SU-DHL-6 (cell line): ENCODE measurements at regions not wholly inside any gene's neighbourhood (a gene's known extent, or its start where the extent isn't known, plus 50 kb on each side); places are given as distances from the start of the nearest gene placed in this dataset.

Experiments
- H2AFZ ChIP-seq: fragments of 200-600 bp; sonication (generic); 2 replicates; pipeline ENCODE4 v1.6.1; 2014; ENCODE audit warnings: low read depth, mild to moderate bottlenecking, moderate library complexity, mixed read lengths, antibody characterized with exemption, low read length; ENCODE audit not compliant: severe bottlenecking
- H3F3A ChIP-seq: fragments of 200-600 bp; shearing (Covaris generic); 2 replicates; pipeline ENCODE4 v1.6.0; 2016; ENCODE audit warnings: antibody characterized with exemption, mild to moderate bottlenecking; ENCODE audit not compliant: insufficient read depth
- H3K27ac ChIP-seq: fragments of 200-600 bp; sonication (generic); 2 replicates; pipeline ENCODE4 v1.5.1; 2016; ENCODE audit warnings: low read depth, mild to moderate bottlenecking, low read length, moderate library complexity, mixed read lengths
- H3K27me3 ChIP-seq: fragments of 200-600 bp; sonication (generic), shearing (Covaris generic); 2 replicates; pipeline ENCODE4 v1.6.0; 2014; ENCODE audit warnings: mild to moderate bottlenecking, low read length
- H3K36me3 ChIP-seq: fragments of 200-600 bp; sonication (generic); 2 replicates; pipeline ENCODE4 v1.6.1; 2014; ENCODE audit warnings: mild to moderate bottlenecking, low read length, mixed read lengths
- H3K4me2 ChIP-seq: fragments of 300-600, 200-600 bp; shearing (Covaris generic), sonication (generic); 2 replicates; pipeline ENCODE4 v1.6.0; 2014; ENCODE audit warnings: low read length, low read depth, mild to moderate bottlenecking; ENCODE audit not compliant: poor library complexity, severe bottlenecking
- H3K4me3 ChIP-seq: fragments of 200-600 bp; sonication (generic); 2 replicates; pipeline ENCODE4 v1.5.1; 2014; ENCODE audit warnings: antibody characterized with exemption, low read length, mild to moderate bottlenecking, mixed read lengths; ENCODE audit not compliant: insufficient read depth, poor library complexity, severe bottlenecking
- H3K79me2 ChIP-seq: fragments of 200-600 bp; sonication (generic); 2 replicates; pipeline ENCODE4 v1.6.1; 2014; ENCODE audit warnings: mild to moderate bottlenecking, low read length, moderate library complexity; ENCODE audit not compliant: insufficient read depth
- H3K9ac ChIP-seq: fragments of 200-600 bp; sonication (generic); 2 replicates; pipeline ENCODE4 v1.7.0; 2014; ENCODE audit warnings: mild to moderate bottlenecking, low read length
- H3K9me2 ChIP-seq: fragments of 200-600 bp; sonication (generic); replicated peaks from 2 replicates; pipeline ENCODE4 v1.6.1; 2014; ENCODE audit warnings: low read length; ENCODE audit not compliant: insufficient read depth
- H3K9me3 ChIP-seq: fragments of 200-600 bp; sonication (generic); 2 replicates; pipeline ENCODE4 v1.6.1; 2014; ENCODE audit warnings: low read length, mixed read lengths; ENCODE audit not compliant: insufficient read depth
- H4K20me1 ChIP-seq: fragments of 200-600 bp; sonication (generic); 2 replicates; pipeline ENCODE4 v1.6.1; 2014; ENCODE audit warnings: low read depth, mild to moderate bottlenecking, antibody characterized with exemption, low read length, moderate library complexity, mixed read lengths
- EZH2phosphoT487 ChIP-seq: fragments of 200-600 bp; sonication (generic), shearing (Covaris generic); conservative IDR thresholded peaks from 2 replicates; pipeline ENCODE4 v1.6.1; 2018; ENCODE audit warnings: mild to moderate bottlenecking, antibody characterized with exemption, low read length, moderate library complexity, mixed read lengths
- TF ChIP-seq, protein P1 (sequence below): fragments of 200-600 bp; sonication (generic); IDR thresholded peaks from one replicate; pipeline ENCODE4 v1.5.1; 2017; ENCODE audit warnings: antibody characterized with exemption, mild to moderate bottlenecking, low read length, moderate library complexity; ENCODE audit not compliant: insufficient read depth, poor library complexity, severe bottlenecking

DNA sequence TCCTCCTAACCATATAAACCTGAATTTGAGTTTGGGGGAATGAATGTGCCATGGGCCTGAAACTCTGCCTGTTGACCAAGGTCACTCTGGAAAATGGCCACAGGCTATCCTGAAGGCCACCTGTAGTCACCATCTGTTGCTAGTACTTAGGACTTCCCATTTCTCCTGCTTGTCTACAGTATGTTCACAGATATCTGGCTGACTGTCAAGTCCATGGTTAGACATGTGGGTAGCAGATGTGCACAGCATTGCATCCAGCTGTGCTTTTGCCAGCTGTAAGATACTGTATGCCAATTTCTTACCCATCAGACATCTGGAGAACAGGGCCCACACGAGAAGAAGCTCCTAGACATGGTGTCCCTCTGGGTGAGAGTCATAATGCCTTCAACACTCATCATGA lies 475.4 kb downstream of the INSC start:
- H3K79me2 ChIP-seq = no peaks in the 10 kb centered on the region
- H3F3A ChIP-seq = no peaks in the 10 kb centered on the region
- no peaks in the 10 kb centered on the region for H3K36me3 ChIP-seq
- TF ChIP-seq EZH2phosphoT487 = no peak
- TF ChIP-seq, protein P1, sequence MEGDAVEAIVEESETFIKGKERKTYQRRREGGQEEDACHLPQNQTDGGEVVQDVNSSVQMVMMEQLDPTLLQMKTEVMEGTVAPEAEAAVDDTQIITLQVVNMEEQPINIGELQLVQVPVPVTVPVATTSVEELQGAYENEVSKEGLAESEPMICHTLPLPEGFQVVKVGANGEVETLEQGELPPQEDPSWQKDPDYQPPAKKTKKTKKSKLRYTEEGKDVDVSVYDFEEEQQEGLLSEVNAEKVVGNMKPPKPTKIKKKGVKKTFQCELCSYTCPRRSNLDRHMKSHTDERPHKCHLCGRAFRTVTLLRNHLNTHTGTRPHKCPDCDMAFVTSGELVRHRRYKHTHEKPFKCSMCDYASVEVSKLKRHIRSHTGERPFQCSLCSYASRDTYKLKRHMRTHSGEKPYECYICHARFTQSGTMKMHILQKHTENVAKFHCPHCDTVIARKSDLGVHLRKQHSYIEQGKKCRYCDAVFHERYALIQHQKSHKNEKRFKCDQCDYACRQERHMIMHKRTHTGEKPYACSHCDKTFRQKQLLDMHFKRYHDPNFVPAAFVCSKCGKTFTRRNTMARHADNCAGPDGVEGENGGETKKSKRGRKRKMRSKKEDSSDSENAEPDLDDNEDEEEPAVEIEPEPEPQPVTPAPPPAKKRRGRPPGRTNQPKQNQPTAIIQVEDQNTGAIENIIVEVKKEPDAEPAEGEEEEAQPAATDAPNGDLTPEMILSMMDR = no peak
- H3K4me2 ChIP-seq = no peak overlapping the region
- no peak overlapping the region for H3K9ac ChIP-seq
- no peaks in the 10 kb centered on the region for H3K9me2 ChIP-seq
- no peaks in the 10 kb centered on the region for H3K27me3 ChIP-seq
- no peak overlapping the region for H2AFZ ChIP-seq
- H3K27ac ChIP-seq = no peak overlapping the region
- H3K9me3 ChIP-seq = no peaks in the 10 kb centered on the region
- no peaks in the 10 kb centered on the region for H4K20me1 ChIP-seq
- H3K4me3 ChIP-seq = no peak overlapping the region

DNA sequence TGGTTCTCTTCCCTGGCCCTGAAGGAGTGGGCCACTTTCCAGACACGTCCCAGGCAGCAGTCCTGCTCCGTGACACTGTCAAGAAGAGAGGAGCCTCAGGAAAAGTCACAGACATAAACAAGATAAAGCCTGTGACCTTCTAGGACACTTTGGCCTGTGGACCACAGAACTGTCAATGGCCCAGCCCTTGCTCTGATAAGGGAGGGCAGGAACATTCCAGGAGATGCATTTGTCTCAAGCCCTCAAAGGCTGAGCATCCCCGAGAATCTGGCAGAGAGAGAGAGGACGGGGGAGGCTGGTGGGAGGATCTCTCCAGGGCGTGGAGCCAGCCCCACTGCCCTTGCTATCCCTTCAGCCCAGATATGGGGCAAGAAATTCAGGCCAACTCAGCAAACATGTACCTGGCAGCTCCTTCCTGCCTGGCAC lies 476.4 kb downstream of the INSC start:
- Histone ChIP-seq H4K20me1 (no peaks in the 10 kb centered on the region), H3F3A (no peaks in the 10 kb centered on the region), H3K9me3 (no peaks in the 10 kb centered on the region), H3K36me3 (no peaks in the 10 kb centered on the region), H3K79me2 (no peaks in the 10 kb centered on the region), H3K4me3 (no peak overlapping the region), H3K9ac (no peak overlapping the region), H3K27me3 (no peaks in the 10 kb centered on the region), H2AFZ (no peak overlapping the region), H3K4me2 (no peak overlapping the region), H3K27ac (no peak overlapping the region), H3K9me2 (no peaks in the 10 kb centered on the region)
- TF ChIP-seq, protein P1 = no peak
- TF ChIP-seq EZH2phosphoT487 = no peak

- Histone ChIP-seq H3K79me2 (no peaks in the 10 kb centered on the region), H4K20me1 (no peaks in the 10 kb centered on the region), H3K9ac (no peak overlapping the region), H3K4me3 (no peak overlapping the region), H3K27me3 (no peaks in the 10 kb centered on the region), H2AFZ (no peak overlapping the region), H3K9me2 (no peaks in the 10 kb centered on the region), H3K9me3 (no peaks in the 10 kb centered on the region), H3K27ac (no peak overlapping the region), H3K4me2 (no peak overlapping the region), H3K36me3 (no peaks in the 10 kb centered on the region), H3F3A (no peaks in the 10 kb centered on the region)
- TF ChIP-seq, protein P1 = no peak
- TF ChIP-seq EZH2phosphoT487 = no peak
Measured at GRCh38 chr11:15594607-15595006, 479.9 kb downstream of the INSC start.

DNA sequence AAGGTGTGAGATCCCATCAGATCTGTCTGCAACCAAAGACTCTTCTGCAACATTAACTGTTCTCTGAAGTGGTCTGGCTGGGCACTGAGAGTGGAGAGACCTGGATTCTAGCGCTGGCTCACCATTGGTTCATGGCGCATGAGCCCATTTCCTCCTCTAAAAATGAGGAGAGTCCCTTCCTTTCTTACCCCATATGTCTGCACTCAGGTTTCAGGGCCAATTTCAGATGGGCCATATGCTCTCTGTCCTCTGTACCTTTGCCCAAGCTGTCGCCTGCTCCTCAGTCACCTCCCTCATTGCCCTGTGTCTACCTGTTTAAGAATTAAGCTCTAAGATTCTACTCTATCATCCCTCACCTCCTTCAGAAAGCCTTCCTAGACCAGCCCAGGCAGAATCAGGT lies 484.7 kb downstream of the INSC start:
- H3K9me3 ChIP-seq = no peaks in the 10 kb centered on the region
- no peaks in the 10 kb centered on the region for H3K9me2 ChIP-seq
- H3F3A ChIP-seq = no peaks in the 10 kb centered on the region
- no peak overlapping the region for H3K4me3 ChIP-seq
- H3K79me2 ChIP-seq = no peaks in the 10 kb centered on the region
- no peak overlapping the region for H2AFZ ChIP-seq
- TF ChIP-seq, protein P1 = no peak
- TF ChIP-seq EZH2phosphoT487 = no peak
- H3K36me3 ChIP-seq = no peaks in the 10 kb centered on the region
- H3K9ac ChIP-seq = no peak overlapping the region
- no peak overlapping the region for H3K27ac ChIP-seq
- H3K4me2 ChIP-seq = no peak overlapping the region
- no peaks in the 10 kb centered on the region for H3K27me3 ChIP-seq
- no peaks in the 10 kb centered on the region for H4K20me1 ChIP-seq
